ENCODE measurements at regions not wholly inside any gene's neighbourhood (a gene's known extent, or its start where the extent isn't known, plus 50 kb on each side); places are given as distances from the start of the nearest gene placed in this dataset.

- Histone ChIP-seq H3K4me2 (ENCODE audit: low read length) (no peak overlapping the region), H3K79me2 (ENCODE audit: control insufficient read depth, low read length) (no peaks in the 10 kb centered on the region), H4K20me1 (ENCODE audit: control insufficient read depth, insufficient read depth, low read depth, low read length) (no peaks in the 10 kb centered on the region), H3K9me3 (ENCODE audit: control insufficient read depth, insufficient read depth, low read length) (no peaks in the 10 kb centered on the region), H3K36me3 (ENCODE audit: control insufficient read depth, low read length) (no peaks in the 10 kb centered on the region), H3K27me3 (ENCODE audit: control insufficient read depth, low read length) (no peaks in the 10 kb centered on the region), H3K4me1 (ENCODE audit: control insufficient read depth, low read length) (no peaks in the 10 kb centered on the region), H3K4me3 (ENCODE audit: low read length) (no peak overlapping the region), H3K27ac (ENCODE audit: low read depth, low read length) (no peak overlapping the region), H3F3A (ENCODE audit: control insufficient read depth, insufficient read depth) (no peaks in the 10 kb centered on the region), H3K9me2 (replicated peaks; ENCODE audit: control insufficient read depth, low read length) (no peaks in the 10 kb centered on the region)
- no peak for TF ChIP-seq EZH2phosphoT487 (IDR thresholded peaks at IDR 0.05; ENCODE audit: borderline replicate concordance, low read length)
Measured at GRCh38 chr5:10860196-10860543, 99.1 kb upstream of the DAP start.

GRCh38 chr5:10859393-10860195, 98.6 kb upstream of the DAP start:
- Histone ChIP-seq H3K27me3 (ENCODE audit: control insufficient read depth, low read length) (no peaks in the 10 kb centered on the region), H3K9me2 (replicated peaks; ENCODE audit: control insufficient read depth, low read length) (no peaks in the 10 kb centered on the region), H3K4me3 (ENCODE audit: low read length) (no peak overlapping the region), H3K36me3 (ENCODE audit: control insufficient read depth, low read length) (no peaks in the 10 kb centered on the region), H4K20me1 (ENCODE audit: control insufficient read depth, insufficient read depth, low read depth, low read length) (no peaks in the 10 kb centered on the region), H3K9me3 (ENCODE audit: control insufficient read depth, insufficient read depth, low read length) (no peaks in the 10 kb centered on the region), H3K27ac (ENCODE audit: low read depth, low read length) (no peak overlapping the region), H3F3A (ENCODE audit: control insufficient read depth, insufficient read depth) (no peaks in the 10 kb centered on the region), H3K4me1 (ENCODE audit: control insufficient read depth, low read length) (no peaks in the 10 kb centered on the region), H3K4me2 (ENCODE audit: low read length) (no peak overlapping the region), H3K79me2 (ENCODE audit: control insufficient read depth, low read length) (no peaks in the 10 kb centered on the region)
- TF ChIP-seq EZH2phosphoT487 (IDR thresholded peaks at IDR 0.05; ENCODE audit: borderline replicate concordance, low read length) (no peak), CTCF (IDR thresholded peaks at IDR 0.05; ENCODE audit: low read depth, low read length, poor library complexity, severe bottlenecking) (no peak)

GRCh38 chr5:10858945-10859344, 97.9 kb upstream of the DAP start:
- Histone ChIP-seq H3K79me2 (ENCODE audit: control insufficient read depth, low read length) (no peaks in the 10 kb centered on the region), H3K9me3 (ENCODE audit: control insufficient read depth, insufficient read depth, low read length) (no peaks in the 10 kb centered on the region), H3F3A (ENCODE audit: control insufficient read depth, insufficient read depth) (no peaks in the 10 kb centered on the region), H4K20me1 (ENCODE audit: control insufficient read depth, insufficient read depth, low read depth, low read length) (no peaks in the 10 kb centered on the region), H3K27ac (ENCODE audit: low read depth, low read length) (no peak overlapping the region), H3K4me2 (ENCODE audit: low read length) (no peak overlapping the region), H3K4me1 (ENCODE audit: control insufficient read depth, low read length) (no peaks in the 10 kb centered on the region), H3K27me3 (ENCODE audit: control insufficient read depth, low read length) (no peaks in the 10 kb centered on the region), H3K9me2 (replicated peaks; ENCODE audit: control insufficient read depth, low read length) (no peaks in the 10 kb centered on the region), H3K36me3 (ENCODE audit: control insufficient read depth, low read length) (no peaks in the 10 kb centered on the region), H3K4me3 (ENCODE audit: low read length) (no peak overlapping the region)
- TF ChIP-seq CTCF (IDR thresholded peaks at IDR 0.05; ENCODE audit: low read depth, low read length, poor library complexity, severe bottlenecking) = no peak
- TF ChIP-seq EZH2phosphoT487 (IDR thresholded peaks at IDR 0.05; ENCODE audit: borderline replicate concordance, low read length) = no peak

GRCh38 chr5:10858307-10858706, 97.3 kb upstream of the DAP start:
- no peaks in the 10 kb centered on the region for H3K4me1 ChIP-seq (ENCODE audit: control insufficient read depth, low read length)
- no peak overlapping the region for H3K4me2 ChIP-seq (ENCODE audit: low read length)
- H4K20me1 ChIP-seq (ENCODE audit: control insufficient read depth, insufficient read depth, low read depth, low read length) = no peaks in the 10 kb centered on the region
- no peak overlapping the region for H3K4me3 ChIP-seq (ENCODE audit: low read length)
- H3K79me2 ChIP-seq (ENCODE audit: control insufficient read depth, low read length) = no peaks in the 10 kb centered on the region
- H3K27me3 ChIP-seq (ENCODE audit: control insufficient read depth, low read length) = no peaks in the 10 kb centered on the region
- H3K9me2 ChIP-seq (replicated peaks; ENCODE audit: control insufficient read depth, low read length) = no peaks in the 10 kb centered on the region
- TF ChIP-seq EZH2phosphoT487 (IDR thresholded peaks at IDR 0.05; ENCODE audit: borderline replicate concordance, low read length) = no peak
- no peak for TF ChIP-seq CTCF (IDR thresholded peaks at IDR 0.05; ENCODE audit: low read depth, low read length, poor library complexity, severe bottlenecking)
- H3K36me3 ChIP-seq (ENCODE audit: control insufficient read depth, low read length) = no peaks in the 10 kb centered on the region
- no peaks in the 10 kb centered on the region for H3F3A ChIP-seq (ENCODE audit: control insufficient read depth, insufficient read depth)
- no peaks in the 10 kb centered on the region for H3K9me3 ChIP-seq (ENCODE audit: control insufficient read depth, insufficient read depth, low read length)
- H3K27ac ChIP-seq (ENCODE audit: low read depth, low read length) = no peak overlapping the region
